ENCODE measurements at regions not wholly inside any gene's neighbourhood (a gene's known extent, or its start where the extent isn't known, plus 50 kb on each side); places are given as distances from the start of the nearest gene placed in this dataset.
A peak's percentile ranks its signal among the peaks of the same experiment; 100 is the strongest.

- Mint-ChIP-seq H3K27ac (no peak overlapping the region), H3K4me3 (no peak overlapping the region), H3K4me1 (peaks cover 19% of the 10 kb centered on the region), H3K27me3 (no peaks in the 10 kb centered on the region), H3K9me3 (ENCODE audit: insufficient read depth) (peaks cover 4% of the 10 kb centered on the region)
- Histone ChIP-seq H4K20me1 (ENCODE audit: control insufficient read depth, insufficient read depth, low read length, poor library complexity, severe bottlenecking) (no peaks in the 10 kb centered on the region), H3K36me3 (replicated peaks in 1 of 2; ENCODE audit: control extremely low read depth in 1 of 2, control insufficient read depth in 1 of 2, extremely low read depth in 1 of 2, insufficient read depth in 2 of 2, low read length in 1 of 2) (no peaks in the 10 kb centered on the region), H3K4me3 (ENCODE audit: control extremely low read depth in 1 of 5, extremely low read depth in 1 of 5, insufficient read depth in 1 of 5, low read depth in 2 of 5, low read length in 4 of 5) (peak overlapping the region; percentile 68 to 93 (median 74)), H3K79me2 (ENCODE audit: control insufficient read depth, insufficient read depth, low read length) (no peaks in the 10 kb centered on the region), H3K4me2 (replicated peaks; ENCODE audit: low read depth, low read length, poor library complexity, severe bottlenecking) (peak overlapping the region; percentile 73), H3K9me3 (ENCODE audit: control extremely low read depth in 1 of 3, control insufficient read depth in 2 of 3, insufficient read depth in 1 of 3, low read length in 2 of 3) (peaks cover 0 to 28% (median 2%) of the 10 kb centered on the region in 3 donors), H3K27ac (ENCODE audit: low read length in 2 of 2) (peak overlapping the region; percentile 81 to 82), H3K4me1 (ENCODE audit: control insufficient read depth in 2 of 2, insufficient read depth in 2 of 2, low read length in 2 of 2) (peaks cover 15 to 26% of the 10 kb centered on the region in 2 donors), H3K27me3 (replicated peaks in 1 of 4; ENCODE audit: control extremely low read depth in 1 of 4, control insufficient read depth in 3 of 4, insufficient read depth in 4 of 4, low read length in 3 of 4) (no peaks in the 10 kb centered on the region), H3K9ac (ENCODE audit: low read length) (peak overlapping the region; percentile 65), H2AFZ (ENCODE audit: insufficient read depth, low read depth, low read length, poor library complexity, severe bottlenecking) (no peak overlapping the region)
- DNase-seq (peak; percentile 75), ATAC-seq (ENCODE audit: low read depth) (no peak)
- CTCF ChIA-PET, result interaction anchor here (1.0 to 3.4 kb wide), 13 partner anchors 11 to 380 kb away, joined by 3 to 40 read pairs (median 8); a partner anchor contains a TSS
- TF ChIP-seq EZH2 (IDR thresholded peaks at IDR 0.05; ENCODE audit: borderline replicate concordance, insufficient read depth, low read depth, low read length, poor library complexity, severe bottlenecking), result no peak
- no peak for TF ChIP-seq CTCF (IDR thresholded peaks at IDR 0.05)
- POLR2A ChIA-PET, result interaction anchor here (0.6 to 6.8 kb wide), 30 partner anchors 10 to 1677 kb away, joined by 3 to 206 read pairs (median 10); partner anchors contain the start of gene HMGN4
- intact Hi-C loops (cut with micrococcal nuclease), result loop anchor here (1.0 kb wide), 7 partner anchors 11 to 107 kb away; a partner anchor contains a TSS
- under 1% methylated on average over 23 of the region's 31 CpGs for WGBS (ENCODE audit: insufficient coverage)
Measured at GRCh38 chr6:26215585-26216358, 128.5 kb downstream of the HFE start.

Measured in B cell (primary cell).